ENCODE measurements at regions not wholly inside any gene's neighbourhood (a gene's known extent, or its start where the extent isn't known, plus 50 kb on each side); places are given as distances from the start of the nearest gene placed in this dataset.

DNA sequence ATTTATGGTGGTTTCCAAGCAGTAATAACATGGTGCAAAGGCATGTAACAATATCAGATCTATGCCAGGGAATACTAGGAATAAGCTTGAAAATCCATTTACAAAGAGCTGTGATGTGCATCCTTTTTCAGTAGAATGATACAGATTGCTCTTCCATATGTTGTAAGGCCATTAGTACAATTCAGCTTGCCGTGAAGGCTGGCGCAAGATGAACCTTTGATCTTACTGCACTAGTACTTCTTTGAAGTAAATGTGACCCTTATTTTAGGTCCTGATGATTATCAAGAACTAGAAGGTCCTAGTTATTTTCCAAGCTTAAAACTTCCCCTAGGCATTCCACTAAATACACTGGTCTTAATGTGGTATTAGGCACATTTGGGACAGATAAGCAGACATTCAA is 210.1 kb upstream of the CD96 start:
- no peaks in the 10 kb centered on the region for H3K23me2 ChIP-seq (ENCODE audit: low read depth, low read length)
- no peak overlapping the region for H3K23ac ChIP-seq (ENCODE audit: insufficient read length)
- no peak overlapping the region for H3K14ac ChIP-seq (ENCODE audit: insufficient read length)
- no peak overlapping the region for H2BK120ac ChIP-seq (replicated peaks; ENCODE audit: low read depth, low read length)
- H3K27ac ChIP-seq (ENCODE audit: low read depth, low read length) = no peak overlapping the region
- ChIA-PET POLR2A (ENCODE audit: partially characterized antibody) (interaction anchor here (1.1 to 1.2 kb wide), 2 partner anchors 27 to 255 kb away, joined by 3 read pairs; no protein-coding TSS in a partner anchor), CTCF (ENCODE audit: partially characterized antibody) (interaction anchor here (0.6 kb wide), 1 partner anchor 253 kb away, joined by 3 read pairs; no protein-coding TSS in a partner anchor)
- H2BK20ac ChIP-seq (ENCODE audit: low read length) = no peak overlapping the region
- H3K79me1 ChIP-seq (ENCODE audit: low read depth, low read length) = no peaks in the 10 kb centered on the region
- no peak overlapping the region for H2BK5ac ChIP-seq (ENCODE audit: low read depth, low read length)
- no peak overlapping the region for H2AFZ ChIP-seq (ENCODE audit: low read length)
- no peak for FAIRE-seq
- WGBS, 2 experiments (ENCODE audit: extremely low coverage in 1 of 2, insufficient coverage in 1 of 2, insufficient read length in 1 of 2, insufficient replicate concordance in 2 of 2, low coverage in 1 of 2, low lambda C conversion rate in 2 of 2, missing lambda C conversion rate in 1 of 2) = 84% methylated on average over 2 of the region's 2 CpGs; no CpG with 5 or more reads in 1 of the 2 experiments
- H3K36me3 ChIP-seq (ENCODE audit: control insufficient read depth in 2 of 4, insufficient read depth in 4 of 4, low read length in 3 of 4) = no peaks in the 10 kb centered on the region
- no peak overlapping the region for H3K4ac ChIP-seq (replicated peaks; ENCODE audit: insufficient read length, low read depth, low read length)
- peaks cover 0 to 3% (median 0%) of the 10 kb centered on the region in 4 experiments; a peak in 1 of 7 replicates for H3K4me1 ChIP-seq (replicated peaks in 1 of 4; ENCODE audit: control insufficient read depth in 3 of 4, insufficient read depth in 4 of 4, low read length in 3 of 4)
- H3K9ac ChIP-seq (replicated peaks in 1 of 4; ENCODE audit: extremely low read depth in 1 of 4, low read depth in 3 of 4, low read length in 3 of 4) = no peak overlapping the region
- H3K79me2 ChIP-seq (ENCODE audit: control insufficient read depth in 1 of 2, insufficient read depth in 2 of 2, low read length in 2 of 2) = no peaks in the 10 kb centered on the region
- H4K5ac ChIP-seq (ENCODE audit: insufficient read length, low read depth, low read length) = no peak overlapping the region
- no peak overlapping the region for H3K56ac ChIP-seq (replicated peaks; ENCODE audit: insufficient read length, low read depth, low read length)
- no peak overlapping the region for H2BK12ac ChIP-seq (ENCODE audit: low read depth, low read length)
- no peaks in the 10 kb centered on the region for H4K20me1 ChIP-seq (replicated peaks in 1 of 2; ENCODE audit: control insufficient read depth in 1 of 2, insufficient read depth in 2 of 2, low read length in 2 of 2)
- H3K4me2 ChIP-seq (ENCODE audit: insufficient read depth in 1 of 2, low read depth in 2 of 2, low read length in 2 of 2) = no peak overlapping the region
- no peak overlapping the region for H2AK5ac ChIP-seq (ENCODE audit: low read depth, low read length)
- H2BK15ac ChIP-seq (ENCODE audit: low read length) = no peak overlapping the region
- DNase-seq (ENCODE audit: low read depth in 1 of 2, low spot score in 2 of 2) = no peak
- H4K91ac ChIP-seq (replicated peaks; ENCODE audit: insufficient read length, low read length) = no peak overlapping the region
- no peak overlapping the region for H3K4me3 ChIP-seq (ENCODE audit: extremely low read depth in 1 of 4, insufficient read depth in 2 of 4, low read depth in 3 of 4, low read length in 4 of 4)
- no peak overlapping the region for H3K18ac ChIP-seq (ENCODE audit: extremely low read depth, low read length)
- H3K9me3 ChIP-seq (ENCODE audit: insufficient read depth in 2 of 2, low read depth in 1 of 2, low read length in 1 of 2) = no peaks in the 10 kb centered on the region
- H4K8ac ChIP-seq (ENCODE audit: extremely low read depth, insufficient read depth, low read length) = no peak overlapping the region
- H3K27me3 ChIP-seq (replicated peaks in 1 of 4; ENCODE audit: control insufficient read depth in 3 of 4, extremely low read depth in 1 of 4, insufficient read depth in 3 of 4, low read length in 3 of 4) = peaks cover 0 to 2% (median 0%) of the 10 kb centered on the region in 4 experiments; a peak in 3 of 7 replicates
- TF ChIP-seq POLR2A (IDR thresholded peaks at IDR 0.05; ENCODE audit: control extremely low read depth in 1 of 2, low read depth in 2 of 2, low read length in 2 of 2) = no peak
- TF ChIP-seq SUZ12 (IDR thresholded peaks at IDR 0.05; ENCODE audit: low read length) = no peak
- no peak for TF ChIP-seq SIRT6 (IDR thresholded peaks at IDR 0.05; ENCODE audit: low read length)
- no peak for TF ChIP-seq ASH2L (IDR thresholded peaks at IDR 0.05; ENCODE audit: low read length)
- TF ChIP-seq SP4 (IDR thresholded peaks at IDR 0.05; ENCODE audit: low read length) = no peak
- TF ChIP-seq HDAC2 (IDR thresholded peaks at IDR 0.05; ENCODE audit: borderline replicate concordance in 1 of 2, low read depth in 2 of 2, low read length in 2 of 2) = no peak
- no peak for TF ChIP-seq SP1 (IDR thresholded peaks at IDR 0.05; ENCODE audit: low read depth, low read length)
- TF ChIP-seq, protein P1, sequence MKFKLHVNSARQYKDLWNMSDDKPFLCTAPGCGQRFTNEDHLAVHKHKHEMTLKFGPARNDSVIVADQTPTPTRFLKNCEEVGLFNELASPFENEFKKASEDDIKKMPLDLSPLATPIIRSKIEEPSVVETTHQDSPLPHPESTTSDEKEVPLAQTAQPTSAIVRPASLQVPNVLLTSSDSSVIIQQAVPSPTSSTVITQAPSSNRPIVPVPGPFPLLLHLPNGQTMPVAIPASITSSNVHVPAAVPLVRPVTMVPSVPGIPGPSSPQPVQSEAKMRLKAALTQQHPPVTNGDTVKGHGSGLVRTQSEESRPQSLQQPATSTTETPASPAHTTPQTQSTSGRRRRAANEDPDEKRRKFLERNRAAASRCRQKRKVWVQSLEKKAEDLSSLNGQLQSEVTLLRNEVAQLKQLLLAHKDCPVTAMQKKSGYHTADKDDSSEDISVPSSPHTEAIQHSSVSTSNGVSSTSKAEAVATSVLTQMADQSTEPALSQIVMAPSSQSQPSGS (IDR thresholded peaks at IDR 0.05; ENCODE audit: low read length) = no peak

Data from H1 (cell line).